ENCODE measurements at regions not wholly inside any gene's neighbourhood (a gene's known extent, or its start where the extent isn't known, plus 50 kb on each side); places are given as distances from the start of the nearest gene placed in this dataset.

DNA sequence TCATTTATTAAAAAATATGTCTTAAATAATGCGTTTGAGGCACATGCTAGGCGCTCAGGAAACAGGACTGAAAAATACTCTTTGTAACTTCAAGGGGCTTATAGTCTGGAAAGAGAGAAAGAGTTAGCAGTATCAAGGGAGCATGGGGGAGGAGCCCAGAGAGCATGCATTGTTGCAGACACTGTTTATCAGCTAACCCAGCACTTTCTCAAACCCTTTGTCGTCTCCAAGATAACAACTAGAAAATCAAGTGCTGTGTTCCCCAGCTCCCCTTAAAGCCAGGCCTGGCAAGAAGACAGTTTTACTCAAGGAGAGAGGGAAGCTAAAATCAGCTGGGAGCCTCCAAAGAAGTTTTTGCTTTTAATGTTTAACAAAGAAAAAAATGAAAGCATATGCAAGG, 98.4 kb downstream of the PERP start:
- DNase-seq, result no peak

DNA sequence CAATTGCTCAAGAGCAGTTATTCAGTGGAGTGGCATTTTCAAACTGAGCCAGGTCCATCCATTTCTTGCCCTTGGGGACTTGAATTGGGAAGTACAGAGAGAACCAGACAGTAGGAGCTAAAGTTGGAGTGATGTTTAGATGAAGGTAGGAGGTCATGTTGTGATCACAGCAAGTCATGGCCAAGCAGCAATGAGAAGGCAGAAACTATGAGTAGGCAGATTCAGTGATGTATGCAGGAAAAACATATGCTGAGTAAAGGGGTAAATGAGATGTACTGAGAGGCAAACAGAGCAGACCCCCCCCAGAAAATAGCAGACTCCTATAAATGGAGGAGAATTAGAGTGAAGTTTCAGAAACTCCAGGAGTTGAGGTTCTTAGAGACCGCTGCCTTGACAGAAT, 95.8 kb downstream of the PERP start:
- no peak for DNase-seq

DNA sequence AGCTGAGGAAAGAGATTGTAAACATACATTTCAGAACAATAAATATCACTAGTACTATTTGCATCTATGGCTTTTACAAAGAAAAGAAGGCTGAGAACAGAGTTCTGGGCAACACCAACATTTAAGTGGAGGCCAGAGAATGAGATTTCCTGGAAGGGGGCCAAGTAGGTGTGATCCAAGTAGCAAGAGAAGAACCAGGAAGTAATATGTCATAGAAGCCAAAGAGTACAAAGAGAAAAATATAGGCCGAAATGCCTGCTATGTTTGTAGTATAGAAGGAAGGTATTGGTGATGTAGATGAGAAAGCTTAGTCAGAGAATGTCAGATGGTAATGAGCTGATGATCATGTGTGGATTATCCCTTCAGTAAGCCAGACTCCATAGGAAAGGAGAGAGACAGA, 94.5 kb downstream of the PERP start:
- no peak for DNase-seq

DNA sequence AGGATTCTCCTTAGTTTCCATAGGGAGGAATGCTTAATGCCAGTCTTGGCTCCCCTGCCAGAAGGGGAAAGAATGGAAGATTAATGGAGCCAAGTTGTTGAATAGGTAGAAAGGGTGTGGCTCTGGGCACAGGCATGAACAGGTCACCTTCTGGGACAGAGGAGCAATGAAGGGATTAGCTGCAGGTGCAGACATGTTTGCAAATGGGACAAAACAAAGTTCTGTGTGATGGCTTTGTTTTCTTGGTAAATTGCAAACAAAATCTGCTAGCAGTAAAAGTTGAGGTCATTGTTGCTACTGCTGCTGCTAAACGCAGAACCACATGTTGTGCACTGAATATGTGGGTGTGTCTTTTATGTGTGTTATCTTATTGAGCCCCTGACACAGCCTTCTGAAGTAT, 93.3 kb downstream of the PERP start:
- no peak for DNase-seq

DNA sequence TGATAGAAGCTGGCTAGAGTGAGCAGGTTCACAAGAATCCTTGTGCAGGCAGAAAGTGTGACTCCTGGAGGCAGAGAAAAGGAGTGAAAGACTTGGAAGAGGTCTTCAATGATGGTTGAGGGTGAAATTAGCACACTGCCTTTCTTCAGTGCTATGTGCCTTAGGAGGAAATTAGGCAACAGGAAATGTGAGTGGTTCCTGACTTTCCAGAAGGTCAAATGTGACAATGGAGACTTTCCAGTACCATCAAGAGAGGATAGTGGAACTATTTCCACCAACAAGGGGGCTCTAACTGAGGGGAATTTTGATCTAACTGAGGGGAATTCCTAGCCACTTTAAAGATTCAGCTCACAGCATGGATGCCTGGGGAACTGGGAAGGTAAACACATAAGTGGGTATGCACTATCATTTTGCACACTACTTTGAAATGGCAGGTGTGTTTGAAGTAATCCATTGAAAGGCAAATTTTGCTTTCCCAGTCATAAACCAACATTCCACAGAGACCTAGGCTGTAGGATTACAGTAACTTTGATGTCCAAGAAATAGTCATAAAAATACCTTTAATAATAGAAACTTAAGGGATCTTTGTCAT, 90.0 kb downstream of the PERP start:
- DNase-seq, result no peak

DNA sequence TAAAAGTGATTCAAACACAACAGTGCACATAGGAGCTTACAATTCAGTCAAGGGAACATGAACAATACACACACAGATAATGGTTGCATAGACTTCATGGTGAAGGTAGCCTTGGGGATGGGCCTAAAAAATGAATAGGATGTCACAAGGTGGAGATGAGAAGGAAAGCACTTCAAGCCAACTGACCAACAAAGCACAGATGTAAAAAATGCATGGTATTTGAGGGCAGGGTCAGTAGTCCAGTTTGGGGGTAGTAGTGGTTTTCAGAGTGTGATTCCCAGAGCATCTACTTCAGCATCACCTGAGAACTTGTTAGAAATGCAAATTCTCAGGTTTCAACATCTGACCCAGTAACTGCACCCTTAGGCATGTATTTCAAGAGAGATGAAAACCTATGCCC, 88.9 kb downstream of the PERP start:
- no peak for DNase-seq

DNA sequence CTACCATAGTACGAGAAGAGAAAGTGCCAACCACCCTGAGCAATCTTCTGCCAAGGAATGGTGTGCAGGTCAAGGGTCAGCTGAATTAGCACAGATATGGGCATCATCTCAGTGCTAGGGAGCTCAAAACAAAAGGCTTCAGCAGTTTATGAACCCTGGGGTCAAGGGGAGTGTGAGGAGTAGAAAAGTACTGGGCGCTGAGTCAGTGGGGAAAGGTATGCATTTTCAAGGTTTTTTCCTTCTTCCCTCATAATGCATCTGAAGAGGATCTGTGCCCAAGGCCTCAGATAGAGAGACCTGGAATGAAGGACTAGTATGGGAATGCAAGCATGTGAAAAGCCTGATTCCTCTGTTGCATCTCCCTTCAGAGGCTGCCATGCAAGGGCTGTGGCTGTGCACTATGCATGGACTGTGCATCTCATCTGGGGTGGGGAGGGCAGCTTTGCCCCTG, 81.7 kb downstream of the PERP start:
- no peak for DNase-seq

DNA sequence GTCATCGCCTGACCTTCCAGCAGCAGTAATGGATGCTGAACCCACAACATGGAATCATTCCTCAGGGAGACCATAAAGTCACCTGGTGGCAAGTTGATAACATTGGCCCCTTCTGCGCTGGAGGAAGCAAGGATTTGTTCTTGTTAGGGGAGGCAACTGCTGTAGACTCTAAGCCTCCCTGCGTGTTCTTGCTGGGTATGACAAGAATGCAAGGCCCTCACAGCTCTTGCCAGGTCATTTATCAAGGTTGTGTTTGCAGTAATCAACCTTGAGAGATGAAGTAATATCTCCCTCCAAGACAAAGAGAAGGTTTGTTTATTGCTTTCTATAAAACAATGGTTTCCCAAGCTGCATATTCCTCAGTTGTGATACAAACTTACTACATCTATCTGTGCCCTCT, 80.9 kb downstream of the PERP start:
- no peak for DNase-seq

DNA sequence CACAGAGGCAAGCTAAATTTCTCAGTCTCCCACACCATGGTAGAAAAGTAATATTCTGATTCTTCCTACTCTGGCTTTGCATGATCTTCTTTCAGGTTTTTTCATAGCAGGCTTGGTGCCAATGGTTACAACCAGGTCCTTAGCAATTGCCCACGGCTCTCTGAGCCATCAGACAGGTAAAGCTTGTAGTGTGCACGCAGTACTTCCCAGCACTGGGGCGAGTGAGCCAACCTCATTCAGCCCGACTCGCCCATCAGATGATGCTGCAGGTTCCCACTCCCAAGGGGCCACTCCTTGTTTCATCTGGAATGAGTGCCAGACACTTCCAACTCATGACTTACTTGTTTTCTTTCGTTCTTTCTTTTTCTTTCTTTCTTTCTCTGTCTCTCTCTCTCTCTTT, 78.3 kb downstream of the PERP start:
- DNase-seq, result no peak

DNA sequence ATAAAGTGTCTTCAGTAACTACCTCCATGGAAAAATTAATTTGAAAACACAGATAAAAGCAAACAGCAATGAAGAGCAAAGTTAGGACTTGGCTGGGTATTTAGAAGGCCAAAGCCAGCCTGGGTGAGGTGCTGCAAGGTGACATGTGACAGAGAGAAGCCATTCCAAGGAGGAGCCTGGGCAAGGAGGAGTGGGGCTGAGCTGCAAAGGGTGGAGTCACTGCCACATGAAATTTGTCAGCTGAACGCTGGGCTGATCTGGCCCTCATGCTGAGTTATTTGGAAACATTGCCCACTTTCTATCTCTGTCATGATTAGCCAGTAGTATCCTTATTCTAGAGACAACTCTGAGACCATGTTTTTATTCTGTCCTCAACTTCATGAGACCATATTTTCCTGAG, 76.3 kb downstream of the PERP start:
- DNase-seq, result no peak

DNA sequence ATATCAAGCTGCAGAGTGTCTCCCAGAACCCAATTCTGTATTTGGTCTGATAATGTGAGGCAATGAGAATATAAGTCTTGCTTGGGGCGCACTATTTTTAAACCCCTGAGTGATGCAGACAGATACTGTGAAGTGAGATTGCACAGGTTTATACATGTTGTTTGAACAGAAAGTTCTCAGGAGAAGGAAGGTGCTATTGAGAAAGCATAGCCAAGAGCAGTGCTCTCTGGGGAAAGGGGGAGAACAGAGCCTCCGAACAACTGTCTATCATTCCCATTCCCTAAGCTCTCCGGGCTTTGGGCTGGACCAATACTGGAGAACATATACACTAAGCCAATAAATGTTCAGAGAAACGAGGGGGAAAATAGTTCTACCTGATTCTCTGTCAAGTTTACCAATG, 75.8 kb downstream of the PERP start:
- no peak for DNase-seq

DNA sequence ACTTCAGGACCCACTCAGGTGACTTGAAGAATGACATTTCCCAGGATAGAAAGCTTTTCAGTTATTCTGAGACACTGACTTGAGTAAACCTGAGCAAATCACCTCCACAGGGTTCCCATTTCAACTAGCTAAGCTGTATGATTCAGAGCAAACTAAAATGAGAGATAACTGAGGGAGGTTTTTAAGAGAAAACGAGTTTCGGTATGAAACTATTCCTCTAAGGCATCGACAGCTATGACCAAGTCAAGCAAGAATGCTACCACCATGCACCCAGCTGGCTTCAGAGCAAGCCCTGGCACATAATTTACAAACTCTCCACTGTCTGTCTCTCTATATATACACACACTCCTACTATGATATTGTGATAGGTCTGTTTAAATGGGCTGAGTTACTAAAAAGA, 75.4 kb downstream of the PERP start:
- DNase-seq, result no peak

DNA sequence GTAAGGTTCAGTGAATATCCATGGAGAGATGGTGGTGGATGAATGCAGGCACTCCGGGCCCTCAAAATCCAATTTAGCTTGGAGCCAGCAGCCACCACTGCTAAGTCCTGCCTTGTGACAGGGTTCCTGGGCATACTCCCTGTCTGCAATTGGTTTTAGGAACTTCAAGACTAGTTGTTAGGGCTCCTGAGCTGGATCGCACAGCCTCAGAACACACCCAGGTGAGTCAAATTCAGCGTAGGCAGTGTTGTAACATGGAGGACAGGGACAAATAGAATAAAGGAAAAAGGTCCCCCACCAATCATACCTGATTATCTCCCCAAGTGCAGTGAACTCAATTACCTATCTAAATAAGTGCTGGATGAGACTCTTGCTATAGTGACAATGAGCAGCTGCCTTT, 74.6 kb downstream of the PERP start:
- DNase-seq, result no peak

DNA sequence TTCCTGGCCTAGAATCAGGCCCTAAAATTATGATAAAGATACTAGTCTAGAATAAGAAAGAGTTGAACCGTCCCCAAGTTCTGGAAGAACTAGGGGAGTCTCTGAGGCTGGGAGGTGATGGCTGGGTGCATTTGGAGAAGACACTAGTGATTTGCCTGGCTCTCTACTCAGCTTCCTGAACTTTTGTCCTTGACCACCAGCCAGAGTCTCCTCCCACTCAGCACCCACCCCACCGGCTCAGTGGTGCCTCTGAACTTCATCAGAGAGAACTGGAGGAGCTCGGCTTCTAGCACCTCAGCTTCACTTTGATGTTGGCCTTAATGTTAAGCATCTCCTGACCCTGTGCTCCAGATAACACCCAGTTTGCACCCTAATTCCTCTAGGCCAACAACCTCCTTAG, 73.0 kb downstream of the PERP start:
- no peak for DNase-seq

DNA sequence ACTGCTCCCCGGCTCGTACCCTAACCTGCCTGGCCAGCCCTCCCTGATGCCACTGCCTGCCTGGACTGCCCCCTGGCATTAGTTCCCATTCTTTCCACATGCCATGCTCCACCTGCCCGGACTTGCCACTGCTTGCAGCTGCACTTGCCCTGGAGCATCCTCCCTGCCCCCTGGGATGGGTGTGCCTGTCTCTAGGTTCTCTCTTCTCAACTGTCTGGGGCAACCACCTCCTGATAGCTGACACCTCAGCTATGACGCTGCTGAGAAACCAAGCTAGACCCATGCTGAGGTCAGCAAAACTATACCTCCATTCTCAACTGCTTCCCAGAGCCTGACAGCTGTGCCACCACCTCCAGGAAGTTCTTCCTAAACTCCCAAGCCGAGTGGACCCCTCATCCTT, 72.1 kb downstream of the PERP start:
- DNase-seq, result no peak

DNA sequence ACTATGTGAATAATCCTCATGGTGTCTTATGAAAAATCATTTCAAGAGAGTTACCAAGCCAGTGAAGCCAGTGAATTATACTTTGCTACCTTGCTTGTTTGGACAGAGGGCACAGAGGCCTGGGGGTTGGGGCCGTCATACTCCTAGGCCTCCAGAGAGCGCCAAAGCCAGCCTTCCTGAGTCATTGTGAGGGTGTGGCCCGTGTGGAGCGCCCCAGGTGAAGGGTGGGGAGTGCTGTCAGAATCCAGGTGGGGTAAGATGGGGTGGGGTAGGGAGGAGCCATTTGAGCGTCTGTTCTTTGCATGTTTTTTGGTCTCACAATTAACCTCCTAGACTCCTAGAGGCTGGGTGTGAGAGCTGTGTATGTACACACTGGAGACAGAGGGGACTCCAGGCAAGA, 71.1 kb downstream of the PERP start:
- DNase-seq, result no peak

DNA sequence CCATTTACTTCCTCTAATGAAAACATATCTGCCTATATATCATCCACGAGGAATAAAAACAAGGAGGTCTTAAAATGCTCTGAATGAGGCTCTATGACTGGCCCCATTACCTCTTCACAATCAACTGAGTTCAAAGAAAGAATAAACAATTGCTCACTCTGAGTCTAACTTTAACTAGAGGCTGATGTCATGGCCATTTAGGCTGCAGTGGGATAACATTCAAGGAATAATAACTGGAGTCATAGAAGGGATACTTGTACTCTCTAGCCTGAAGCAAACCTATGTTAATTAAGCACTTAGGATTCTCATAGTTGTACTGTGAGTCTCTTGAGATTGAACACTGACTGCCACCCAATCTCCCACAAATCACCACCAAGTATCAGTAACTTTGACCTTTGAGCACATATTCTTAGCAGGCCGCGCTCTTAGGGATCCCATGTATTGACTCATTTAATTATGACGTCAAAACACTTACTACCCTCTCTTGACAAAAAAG, 70.2 kb downstream of the PERP start:
- no peak for DNase-seq

DNA sequence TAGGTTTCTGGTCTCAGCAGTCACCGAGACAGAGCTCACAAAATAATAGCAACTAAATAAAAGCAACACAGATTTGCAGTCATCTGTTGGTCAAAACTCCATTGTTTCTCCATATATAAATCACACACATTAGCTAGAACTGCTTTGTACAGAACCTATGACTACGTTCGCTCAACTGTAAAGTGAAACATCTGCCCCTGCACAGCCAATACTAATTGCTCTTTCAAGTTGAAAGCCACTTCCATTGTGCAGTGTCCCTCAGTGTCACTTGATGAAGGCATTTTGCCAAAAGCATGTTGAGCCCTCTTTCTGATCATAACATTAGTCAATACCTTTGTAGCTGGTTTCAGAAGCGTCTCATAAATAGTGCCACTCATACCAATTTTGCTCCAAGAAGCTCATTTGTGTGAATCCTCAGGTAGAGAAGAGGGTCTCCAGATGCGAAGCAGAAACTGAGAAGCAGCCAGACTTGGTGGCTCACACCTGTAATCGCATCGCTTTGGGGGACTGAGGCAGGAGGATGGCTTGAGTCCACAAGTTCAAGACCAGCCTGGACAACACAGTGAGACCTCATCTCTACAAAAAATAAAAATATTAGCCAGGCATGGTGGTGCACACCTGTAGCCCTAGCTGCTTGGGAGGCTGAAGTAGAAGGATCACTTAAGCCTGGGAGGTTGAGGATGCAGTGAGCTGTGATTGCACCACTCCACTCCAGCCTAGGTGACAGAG, 68.9 kb downstream of the PERP start:
- DNase-seq, result no peak

Measured in right hindlimb (tissue), 1 donor.